ENCODE measurements at regions not wholly inside any gene's neighbourhood (a gene's known extent, or its start where the extent isn't known, plus 50 kb on each side); places are given as distances from the start of the nearest gene placed in this dataset.

GRCh38 chr4:19021617-19022016 is 1000.1 kb upstream of the LCORL start:
- TF ChIP-seq, protein P1, sequence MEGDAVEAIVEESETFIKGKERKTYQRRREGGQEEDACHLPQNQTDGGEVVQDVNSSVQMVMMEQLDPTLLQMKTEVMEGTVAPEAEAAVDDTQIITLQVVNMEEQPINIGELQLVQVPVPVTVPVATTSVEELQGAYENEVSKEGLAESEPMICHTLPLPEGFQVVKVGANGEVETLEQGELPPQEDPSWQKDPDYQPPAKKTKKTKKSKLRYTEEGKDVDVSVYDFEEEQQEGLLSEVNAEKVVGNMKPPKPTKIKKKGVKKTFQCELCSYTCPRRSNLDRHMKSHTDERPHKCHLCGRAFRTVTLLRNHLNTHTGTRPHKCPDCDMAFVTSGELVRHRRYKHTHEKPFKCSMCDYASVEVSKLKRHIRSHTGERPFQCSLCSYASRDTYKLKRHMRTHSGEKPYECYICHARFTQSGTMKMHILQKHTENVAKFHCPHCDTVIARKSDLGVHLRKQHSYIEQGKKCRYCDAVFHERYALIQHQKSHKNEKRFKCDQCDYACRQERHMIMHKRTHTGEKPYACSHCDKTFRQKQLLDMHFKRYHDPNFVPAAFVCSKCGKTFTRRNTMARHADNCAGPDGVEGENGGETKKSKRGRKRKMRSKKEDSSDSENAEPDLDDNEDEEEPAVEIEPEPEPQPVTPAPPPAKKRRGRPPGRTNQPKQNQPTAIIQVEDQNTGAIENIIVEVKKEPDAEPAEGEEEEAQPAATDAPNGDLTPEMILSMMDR (IDR thresholded peaks at IDR 0.05 in 4 of 5, conservative IDR thresholded peaks at IDR 0.05 in 1 of 5) = no peak
- no peak for TF ChIP-seq POLR2A (IDR thresholded peaks at IDR 0.05)

Data from gastrocnemius medialis (tissue), 4 donors.